ENCODE measurements at regions not wholly inside any gene's neighbourhood (a gene's known extent, or its start where the extent isn't known, plus 50 kb on each side); places are given as distances from the start of the nearest gene placed in this dataset.
"Not testable (repeated sequence)": the region's sequence is repeated elsewhere in the genome, so short reads cannot be mapped to it uniquely, and the experiment has no call there.

DNA sequence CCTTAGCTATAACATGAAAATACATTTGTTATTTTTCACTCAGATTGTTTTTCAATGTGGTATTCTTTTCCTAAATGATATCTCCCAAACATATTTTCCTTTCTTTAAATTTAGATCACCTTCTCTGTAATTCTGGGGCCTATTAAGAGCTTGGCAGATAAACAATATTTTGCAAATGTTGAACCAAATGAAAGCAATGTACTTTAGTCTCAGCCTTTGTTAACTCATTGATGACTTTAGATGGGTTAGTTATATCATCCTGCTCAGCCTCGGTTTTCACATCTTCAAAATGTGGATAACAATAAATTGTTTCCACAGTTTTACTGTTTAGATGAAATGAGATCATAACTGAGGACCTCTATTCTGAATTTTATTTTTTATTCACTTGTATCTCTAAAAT, 1205.2 kb downstream of the SUCLG1 start:
- Histone ChIP-seq H3K4me2 (no peak overlapping the region), H3K27me3 (no peaks in the 10 kb centered on the region), H3K4me3 (no peak overlapping the region), H3K4me1 (no peaks in the 10 kb centered on the region), H3K27ac (no peak overlapping the region), H3K9me3 (no peaks in the 10 kb centered on the region), H3K9ac (no peak overlapping the region), H3K36me3 (no peaks in the 10 kb centered on the region), H4K20me1 (no peaks in the 10 kb centered on the region)
- no peak for TF ChIP-seq Cebpa-rat (IDR thresholded peaks at IDR 0.05)

DNA sequence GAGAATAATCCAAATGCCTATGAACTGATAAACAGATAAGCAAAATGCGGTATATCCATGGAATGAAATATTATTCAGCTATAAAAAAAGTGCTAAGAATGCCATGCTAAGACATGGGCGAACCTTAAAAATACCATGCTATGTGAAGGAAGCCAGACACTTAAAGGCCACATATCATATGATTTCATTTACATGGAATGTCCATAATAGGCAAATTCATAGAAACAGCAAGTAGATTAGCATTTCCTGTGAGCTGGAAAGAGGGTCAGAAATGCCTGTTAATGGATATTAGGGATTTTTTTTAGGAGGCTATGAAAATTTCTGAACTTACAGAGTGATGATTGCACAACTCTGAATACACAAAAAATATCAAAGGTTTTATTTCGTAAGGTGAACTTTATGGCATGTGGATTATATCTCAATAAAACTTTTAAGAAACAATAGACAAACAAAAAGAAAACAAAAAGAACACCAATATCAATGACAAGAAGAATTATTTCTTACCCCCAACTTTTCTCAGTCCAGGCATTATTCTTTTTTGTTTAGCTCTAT, 1207.7 kb downstream of the SUCLG1 start:
- no peak for TF ChIP-seq Cebpa-rat (IDR thresholded peaks at IDR 0.05)
- Histone ChIP-seq H4K20me1 (no peaks in the 10 kb centered on the region), H3K4me2 (no peak overlapping the region), H3K9me3 (0 out of 2 replicates have a peak, but pooled peaks cover under 1% of the 10 kb centered on the region), H3K9ac (no peak overlapping the region), H3K4me1 (no peaks in the 10 kb centered on the region), H3K27ac (no peak overlapping the region), H3K4me3 (no peak overlapping the region), H3K36me3 (no peaks in the 10 kb centered on the region), H3K27me3 (no peaks in the 10 kb centered on the region)

DNA sequence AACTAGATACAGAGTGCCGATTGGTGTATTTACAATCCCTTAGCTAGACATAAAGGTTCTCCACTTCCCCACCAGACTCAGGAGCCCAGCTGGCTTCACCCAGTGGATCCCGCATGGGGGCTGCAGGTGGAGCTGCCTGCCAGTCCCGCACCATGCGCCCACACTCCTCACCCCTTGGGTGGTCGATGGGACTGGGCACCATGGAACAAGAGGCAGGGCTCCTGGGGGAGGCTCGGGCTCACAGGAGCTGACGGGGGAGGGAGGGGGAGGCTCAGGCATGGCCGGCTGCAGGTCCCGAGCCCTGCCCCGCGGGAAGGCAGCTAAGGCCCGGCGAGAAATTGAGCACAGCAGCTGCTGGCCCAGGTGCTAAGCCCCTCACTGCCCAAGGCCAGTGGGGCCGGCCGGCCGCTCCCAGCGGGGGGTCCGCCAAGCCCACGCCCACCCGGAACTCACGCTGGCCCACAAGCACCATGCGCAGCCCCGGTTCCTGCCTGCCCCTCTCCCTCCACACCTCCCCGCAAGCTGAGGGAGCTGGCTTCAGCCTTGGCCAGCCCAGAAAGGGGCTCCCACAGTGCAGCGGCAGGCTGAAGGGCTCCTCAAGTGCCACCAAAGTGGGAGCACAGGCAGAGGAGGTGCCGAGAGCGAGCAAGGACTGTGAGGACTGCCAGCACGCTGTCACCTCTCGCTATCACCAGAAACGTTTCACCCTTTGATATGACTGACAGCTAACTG, 1213.1 kb downstream of the SUCLG1 start:
- H3K9me3 ChIP-seq, H3K4me2 ChIP-seq, H3K36me3 ChIP-seq, H3K4me1 ChIP-seq, H3K27me3 ChIP-seq, H3K9ac ChIP-seq, H3K4me3 ChIP-seq, H3K27ac ChIP-seq, H4K20me1 ChIP-seq: not testable (repeated sequence)

DNA sequence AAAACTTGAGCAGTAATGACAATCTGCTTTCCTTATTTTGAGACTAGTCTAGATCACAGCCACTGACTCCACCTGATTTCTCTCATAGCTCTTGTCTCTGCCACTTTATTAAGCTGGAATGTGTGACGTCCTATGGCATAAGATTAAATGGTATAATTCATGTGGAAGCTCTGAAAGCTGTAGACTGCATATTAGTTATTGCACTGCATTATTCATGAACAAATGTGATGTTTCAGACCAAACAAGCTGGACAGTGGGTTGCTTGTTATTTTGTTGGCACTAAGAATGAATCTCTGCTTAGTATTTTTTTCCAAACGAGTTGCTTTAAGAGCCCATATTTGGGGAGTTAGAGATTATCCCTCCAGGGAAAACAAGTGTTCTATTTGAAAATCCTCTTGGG, 1218.5 kb downstream of the SUCLG1 start:
- Histone ChIP-seq H4K20me1 (no peaks in the 10 kb centered on the region), H3K9ac (no peak overlapping the region), H3K36me3 (no peaks in the 10 kb centered on the region), H3K4me1 (no peaks in the 10 kb centered on the region), H3K27ac (no peak overlapping the region), H3K9me3 (no peaks in the 10 kb centered on the region), H3K27me3 (no peaks in the 10 kb centered on the region), H3K4me3 (no peak overlapping the region), H3K4me2 (no peak overlapping the region)
- no peak for TF ChIP-seq Cebpa-rat (IDR thresholded peaks at IDR 0.05)

GRCh38 chr2:83238111-83238510, 1221.0 kb downstream of the SUCLG1 start:
- no peak overlapping the region for H3K9ac ChIP-seq
- no peak overlapping the region for H3K27ac ChIP-seq
- no peaks in the 10 kb centered on the region for H3K36me3 ChIP-seq
- no peaks in the 10 kb centered on the region for H3K27me3 ChIP-seq
- no peaks in the 10 kb centered on the region for H4K20me1 ChIP-seq
- no peak for TF ChIP-seq Cebpa-rat (IDR thresholded peaks at IDR 0.05)
- H3K4me2 ChIP-seq, result no peak overlapping the region
- H3K4me1 ChIP-seq, result no peaks in the 10 kb centered on the region
- no peaks in the 10 kb centered on the region for H3K9me3 ChIP-seq
- H3K4me3 ChIP-seq, result no peak overlapping the region

- no peaks in the 10 kb centered on the region for H3K27me3 ChIP-seq
- H3K9me3 ChIP-seq, result no peaks in the 10 kb centered on the region
- H3K4me2 ChIP-seq, result no peak overlapping the region
- no peaks in the 10 kb centered on the region for H3K4me1 ChIP-seq
- H3K36me3 ChIP-seq, result no peaks in the 10 kb centered on the region
- H3K9ac ChIP-seq, result no peak overlapping the region
- H3K27ac ChIP-seq, result no peak overlapping the region
- no peak overlapping the region for H3K4me3 ChIP-seq
- no peaks in the 10 kb centered on the region for H4K20me1 ChIP-seq
- no peak for TF ChIP-seq Cebpa-rat (IDR thresholded peaks at IDR 0.05)
These were observed 1224.8 kb downstream of the SUCLG1 start for GRCh38 chr2:83234246-83234645.

DNA sequence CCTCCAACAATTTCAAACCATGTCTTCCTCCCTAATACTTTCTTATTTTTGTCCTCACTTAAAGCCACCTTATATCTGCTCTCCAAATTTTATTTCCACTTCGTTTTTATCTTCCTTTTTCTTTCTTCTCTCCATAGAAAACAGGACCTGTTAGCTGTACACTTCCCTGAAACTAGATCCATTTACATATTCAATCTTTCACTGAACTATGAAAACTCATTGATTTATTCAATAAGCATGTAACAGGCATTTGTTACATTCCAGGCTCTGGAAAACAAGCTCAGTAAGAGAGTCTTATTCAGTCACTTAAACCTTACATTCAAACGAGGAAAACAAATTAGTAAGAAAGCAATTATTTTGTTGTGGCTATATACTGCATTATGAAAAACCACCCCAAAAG, 1225.3 kb downstream of the SUCLG1 start:
- Histone ChIP-seq H3K27ac (no peak overlapping the region), H3K4me3 (no peak overlapping the region), H3K4me2 (no peak overlapping the region), H3K4me1 (no peaks in the 10 kb centered on the region), H3K9ac (no peak overlapping the region), H3K27me3 (no peaks in the 10 kb centered on the region), H4K20me1 (no peaks in the 10 kb centered on the region), H3K9me3 (no peaks in the 10 kb centered on the region), H3K36me3 (no peaks in the 10 kb centered on the region)
- no peak for TF ChIP-seq Cebpa-rat (IDR thresholded peaks at IDR 0.05)

DNA sequence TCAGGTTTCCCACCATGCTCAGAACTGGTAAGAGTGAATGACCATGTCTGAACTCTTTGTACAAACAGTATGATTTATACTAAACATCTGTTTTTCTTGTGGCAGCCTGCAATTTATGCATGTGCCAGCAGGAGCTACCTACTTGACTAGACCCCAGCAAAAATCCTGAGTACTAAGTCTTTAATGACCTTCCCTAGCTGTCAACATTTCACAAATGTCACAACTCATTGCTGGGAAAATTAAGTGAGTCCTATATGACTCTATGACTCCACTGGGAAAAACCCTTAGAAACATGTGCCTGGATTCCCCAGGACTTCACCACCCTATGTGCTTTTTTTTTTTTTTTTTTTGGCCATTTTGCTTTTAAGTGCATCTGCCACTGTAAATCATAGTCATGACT, 1225.8 kb downstream of the SUCLG1 start:
- H3K4me1 ChIP-seq, result no peaks in the 10 kb centered on the region
- H3K27ac ChIP-seq, result no peak overlapping the region
- no peak for TF ChIP-seq Cebpa-rat (IDR thresholded peaks at IDR 0.05)
- no peaks in the 10 kb centered on the region for H3K36me3 ChIP-seq
- no peaks in the 10 kb centered on the region for H3K27me3 ChIP-seq
- H3K4me2 ChIP-seq, result no peak overlapping the region
- no peak overlapping the region for H3K4me3 ChIP-seq
- H4K20me1 ChIP-seq, result no peaks in the 10 kb centered on the region
- no peak overlapping the region for H3K9ac ChIP-seq
- no peaks in the 10 kb centered on the region for H3K9me3 ChIP-seq

DNA sequence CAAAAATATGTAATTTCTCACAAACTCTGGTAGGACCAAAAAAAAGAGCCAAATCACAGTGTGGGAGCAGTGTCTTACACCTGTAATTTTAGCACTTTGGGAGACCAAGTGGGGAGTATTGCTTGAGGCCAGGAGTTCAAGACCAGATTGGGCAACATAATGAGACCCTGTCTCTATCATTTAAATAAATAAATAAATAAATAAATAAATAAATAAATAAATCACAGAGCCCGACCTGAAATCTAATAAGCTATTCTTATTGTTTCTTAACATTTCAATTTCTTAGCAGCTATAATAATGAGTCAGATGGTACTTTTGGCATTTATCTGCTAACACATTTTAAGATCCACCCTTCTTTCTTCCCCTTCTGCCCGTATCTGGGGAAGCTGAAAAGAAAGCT, 1229.6 kb downstream of the SUCLG1 start:
- no peaks in the 10 kb centered on the region for H4K20me1 ChIP-seq
- H3K9ac ChIP-seq, result no peak overlapping the region
- H3K9me3 ChIP-seq, result no peaks in the 10 kb centered on the region
- no peaks in the 10 kb centered on the region for H3K36me3 ChIP-seq
- H3K27ac ChIP-seq, result no peak overlapping the region
- H3K4me1 ChIP-seq, result no peaks in the 10 kb centered on the region
- no peaks in the 10 kb centered on the region for H3K27me3 ChIP-seq
- no peak overlapping the region for H3K4me3 ChIP-seq
- H3K4me2 ChIP-seq, result no peak overlapping the region
- no peak for TF ChIP-seq Cebpa-rat (IDR thresholded peaks at IDR 0.05)

GRCh38 chr2:83224591-83225200, 1234.4 kb downstream of the SUCLG1 start:
- Histone ChIP-seq H3K4me3 (no peak overlapping the region), H3K27me3 (no peaks in the 10 kb centered on the region), H4K20me1 (no peaks in the 10 kb centered on the region), H3K9ac (no peak overlapping the region), H3K27ac (no peak overlapping the region), H3K4me2 (no peak overlapping the region), H3K9me3 (no peaks in the 10 kb centered on the region), H3K4me1 (no peaks in the 10 kb centered on the region), H3K36me3 (no peaks in the 10 kb centered on the region)
- no peak for TF ChIP-seq Cebpa-rat (IDR thresholded peaks at IDR 0.05)
